A673 (cell line): ENCODE measurements at regions not wholly inside any gene's neighbourhood (a gene's known extent, or its start where the extent isn't known, plus 50 kb on each side); places are given as distances from the start of the nearest gene placed in this dataset.

Experiments
- CTCF ChIP-seq: fragments of 300-800, 200-600 bp; sonication (generic); conservative IDR thresholded peaks from 2 replicates; pipeline ENCODE4 v1.5.1; 2017; ENCODE audit warnings: low read depth, mild to moderate bottlenecking, antibody characterized with exemption, low read length, moderate library complexity, mixed read lengths
- EZH2 ChIP-seq: fragments of 200-600 bp; sonication (generic); IDR thresholded peaks from 2 replicates; pipeline ENCODE4 v1.6.1; 2017; ENCODE audit warnings: borderline replicate concordance, low read depth, mild to moderate bottlenecking, mixed read lengths, antibody characterized with exemption, low read length; ENCODE audit not compliant: poor library complexity, severe bottlenecking

DNA sequence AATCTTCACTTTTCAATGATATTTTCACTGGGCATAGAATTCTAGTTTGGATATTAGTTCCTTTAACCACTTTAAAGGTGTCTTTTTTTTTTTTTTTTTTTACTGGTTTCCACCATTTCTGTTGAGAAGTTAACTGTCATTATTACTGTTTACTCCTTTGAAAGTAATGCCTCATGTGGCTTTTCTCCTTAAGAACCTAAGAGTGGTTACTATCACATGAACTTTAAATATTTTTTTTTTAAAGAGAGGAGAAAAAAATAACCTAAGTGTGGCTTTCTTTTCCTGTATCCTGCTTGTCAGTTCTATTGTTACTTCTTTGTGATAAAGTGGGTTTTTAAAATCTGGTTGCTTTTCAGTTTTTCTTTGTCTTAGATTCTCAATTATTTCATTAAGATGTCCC is 229.5 kb downstream of the CDH26 start:
- TF ChIP-seq CTCF = no peak
- no peak for TF ChIP-seq EZH2
